Smooth muscle cell (in vitro differentiated cells): ENCODE measurements at regions not wholly inside any gene's neighbourhood (a gene's known extent, or its start where the extent isn't known, plus 50 kb on each side); places are given as distances from the start of the nearest gene placed in this dataset. TPM values are rescaled to one million over a fixed set of nuclear protein-coding genes. Genes with fewer than 3 reads are reported as not detected.

ENCODE experiments used
- microRNA-seq: library from miRNA; unstranded; fragments of <30 nt; microRNA quantifications from one replicate; pipeline ENCODE4, GENCODE V29; 2016; ENCODE audit warnings: borderline number of aligned reads
- small RNA-seq: library from RNA; depleted of rRNA; stranded (forward); fragments of <200 nt; gene quantifications from one replicate; pipeline ENCODE3, GENCODE V24; 2014

Small RNAs in the stretch of these regions (microRNA-seq; reads per million reads assigned to microRNA genes)
- gene MIR550A2 (not detected), gene MIR550B2 (not detected)

Small RNAs in the stretch of these regions (small RNA-seq; reads per million reads assigned to genes)
- gene AC018645.1 = not detected
- gene MIR550A2 = not detected
- not detected for gene RF00322
